ENCODE measurements at regions not wholly inside any gene's neighbourhood (a gene's known extent, or its start where the extent isn't known, plus 50 kb on each side); places are given as distances from the start of the nearest gene placed in this dataset.

DNA sequence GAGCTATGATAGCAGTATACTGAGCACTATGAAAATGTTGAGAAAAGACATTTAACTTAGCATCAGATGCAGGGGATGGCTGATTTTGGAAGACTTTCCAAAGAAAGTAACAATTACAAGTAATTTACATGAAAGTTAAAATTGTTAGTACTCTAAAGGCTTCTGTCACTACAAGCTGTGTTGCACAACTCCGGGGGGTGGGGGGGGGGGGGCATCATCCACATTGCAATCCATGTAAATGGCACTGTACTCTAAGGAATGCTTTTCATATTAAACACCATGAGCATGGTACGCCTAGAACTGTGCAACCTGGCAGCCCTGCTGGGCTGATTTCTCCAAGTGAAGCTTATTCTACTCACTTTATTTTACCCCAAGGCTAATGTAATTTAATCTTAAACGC is 363.4 kb downstream of the TMA16 start (continued):
- TF ChIP-seq ZNF138 (tag by site-specific recombination; IDR thresholded peaks at IDR 0.05; ENCODE audit: borderline replicate concordance) (no peak), ZNF121 (tag by site-specific recombination; IDR thresholded peaks at IDR 0.05) (no peak), ZFP37 (tag by site-specific recombination; IDR thresholded peaks at IDR 0.05) (no peak), ZNF621 (tag by site-specific recombination; IDR thresholded peaks at IDR 0.05) (no peak), OSR2 (tag by site-specific recombination; IDR thresholded peaks at IDR 0.05) (no peak), SCRT2 (tag by site-specific recombination; IDR thresholded peaks at IDR 0.05) (no peak), ZNF112 (tag by site-specific recombination; IDR thresholded peaks at IDR 0.05) (no peak)

DNA sequence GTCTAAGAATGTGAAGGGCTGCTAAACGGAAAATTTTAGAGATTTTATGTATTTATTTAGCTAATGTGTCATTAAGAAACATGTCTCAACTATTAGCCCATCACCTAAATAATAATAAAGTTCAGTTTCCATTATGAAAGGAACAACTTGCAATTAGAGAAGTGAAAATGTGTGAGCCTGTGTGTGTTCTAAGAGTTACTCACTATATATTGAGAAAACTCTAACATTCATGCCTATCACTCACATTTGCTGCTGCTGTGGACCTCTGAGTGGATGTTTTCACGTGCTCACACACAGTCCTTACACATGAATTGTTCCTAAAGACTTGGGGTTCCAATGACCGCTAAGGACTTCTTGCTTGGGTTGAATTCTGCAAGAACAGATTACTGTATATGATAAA is 364.0 kb downstream of the TMA16 start:
- H3K27ac ChIP-seq (ENCODE audit: extremely low read depth, low read depth, low read length), result no peak overlapping the region
- no peak overlapping the region for H3K4me3 ChIP-seq (ENCODE audit: low read depth, low read length)
- no peaks in the 10 kb centered on the region for H3K36me3 ChIP-seq (ENCODE audit: control insufficient read depth in 2 of 2, insufficient read depth in 1 of 2, low read length in 2 of 2)
- TF ChIP-seq ZNF433 (tag by site-specific recombination; IDR thresholded peaks at IDR 0.05; ENCODE audit: low read depth), result no peak
- no peak for TF ChIP-seq ZNF654 (tag by site-specific recombination; IDR thresholded peaks at IDR 0.05; ENCODE audit: low read depth)
- TF ChIP-seq, protein P1, sequence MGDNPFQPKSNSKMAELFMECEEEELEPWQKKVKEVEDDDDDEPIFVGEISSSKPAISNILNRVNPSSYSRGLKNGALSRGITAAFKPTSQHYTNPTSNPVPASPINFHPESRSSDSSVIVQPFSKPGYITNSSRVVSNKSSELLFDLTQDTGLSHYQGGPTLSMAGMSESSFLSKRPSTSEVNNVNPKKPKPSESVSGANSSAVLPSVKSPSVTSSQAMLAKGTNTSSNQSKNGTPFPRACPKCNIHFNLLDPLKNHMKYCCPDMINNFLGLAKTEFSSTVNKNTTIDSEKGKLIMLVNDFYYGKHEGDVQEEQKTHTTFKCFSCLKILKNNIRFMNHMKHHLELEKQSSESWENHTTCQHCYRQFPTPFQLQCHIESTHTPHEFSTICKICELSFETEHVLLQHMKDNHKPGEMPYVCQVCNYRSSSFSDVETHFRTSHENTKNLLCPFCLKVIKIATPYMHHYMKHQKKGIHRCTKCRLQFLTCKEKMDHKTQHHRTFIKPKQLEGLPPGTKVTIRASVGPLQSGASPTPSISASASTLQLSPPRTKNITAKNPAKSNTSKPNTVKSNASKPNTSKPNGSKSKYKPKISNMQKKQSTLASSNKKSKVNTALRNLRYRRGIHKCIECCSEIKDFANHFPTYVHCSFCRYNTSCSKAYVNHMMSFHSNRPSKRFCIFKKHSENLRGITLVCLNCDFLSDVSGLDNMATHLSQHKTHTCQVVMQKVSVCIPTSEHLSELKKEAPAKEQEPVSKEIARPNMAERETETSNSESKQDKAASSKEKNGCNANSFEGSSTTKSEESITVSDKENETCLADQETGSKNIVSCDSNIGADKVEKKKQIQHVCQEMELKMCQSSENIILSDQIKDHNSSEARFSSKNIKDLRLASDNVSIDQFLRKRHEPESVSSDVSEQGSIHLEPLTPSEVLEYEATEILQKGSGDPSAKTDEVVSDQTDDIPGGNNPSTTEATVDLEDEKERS (tag by site-specific recombination; IDR thresholded peaks at IDR 0.05), result no peak
- TF ChIP-seq ZNF248 (tag by site-specific recombination; IDR thresholded peaks at IDR 0.05), result no peak
- TF ChIP-seq, protein P2, sequence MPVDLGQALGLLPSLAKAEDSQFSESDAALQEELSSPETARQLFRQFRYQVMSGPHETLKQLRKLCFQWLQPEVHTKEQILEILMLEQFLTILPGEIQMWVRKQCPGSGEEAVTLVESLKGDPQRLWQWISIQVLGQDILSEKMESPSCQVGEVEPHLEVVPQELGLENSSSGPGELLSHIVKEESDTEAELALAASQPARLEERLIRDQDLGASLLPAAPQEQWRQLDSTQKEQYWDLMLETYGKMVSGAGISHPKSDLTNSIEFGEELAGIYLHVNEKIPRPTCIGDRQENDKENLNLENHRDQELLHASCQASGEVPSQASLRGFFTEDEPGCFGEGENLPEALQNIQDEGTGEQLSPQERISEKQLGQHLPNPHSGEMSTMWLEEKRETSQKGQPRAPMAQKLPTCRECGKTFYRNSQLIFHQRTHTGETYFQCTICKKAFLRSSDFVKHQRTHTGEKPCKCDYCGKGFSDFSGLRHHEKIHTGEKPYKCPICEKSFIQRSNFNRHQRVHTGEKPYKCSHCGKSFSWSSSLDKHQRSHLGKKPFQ (tag by site-specific recombination; IDR thresholded peaks at IDR 0.05), result no peak
- TF ChIP-seq IKZF3 (tag by site-specific recombination; IDR thresholded peaks at IDR 0.05), result no peak
- TF ChIP-seq, protein P3, sequence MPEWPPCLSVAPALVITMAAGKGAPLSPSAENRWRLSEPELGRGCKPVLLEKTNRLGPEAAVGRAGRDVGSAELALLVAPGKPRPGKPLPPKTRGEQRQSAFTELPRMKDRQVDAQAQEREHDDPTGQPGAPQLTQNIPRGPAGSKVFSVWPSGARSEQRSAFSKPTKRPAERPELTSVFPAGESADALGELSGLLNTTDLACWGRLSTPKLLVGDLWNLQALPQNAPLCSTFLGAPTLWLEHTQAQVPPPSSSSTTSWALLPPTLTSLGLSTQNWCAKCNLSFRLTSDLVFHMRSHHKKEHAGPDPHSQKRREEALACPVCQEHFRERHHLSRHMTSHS (tag by site-specific recombination; IDR thresholded peaks at IDR 0.05), result no peak
- no peak for TF ChIP-seq ZFP41 (tag by site-specific recombination; IDR thresholded peaks at IDR 0.05; ENCODE audit: borderline replicate concordance)
- TF ChIP-seq ZNF610 (tag by site-specific recombination; IDR thresholded peaks at IDR 0.05; ENCODE audit: borderline replicate concordance), result no peak
- no peak for TF ChIP-seq SCRT2 (tag by site-specific recombination; IDR thresholded peaks at IDR 0.05)
- no peak for TF ChIP-seq ZNF514 (tag by site-specific recombination; IDR thresholded peaks at IDR 0.05)
- TF ChIP-seq KLF10 (tag by site-specific recombination; IDR thresholded peaks at IDR 0.05), result no peak
- no peak for TF ChIP-seq ZNF239 (tag by site-specific recombination; IDR thresholded peaks at IDR 0.05)
- TF ChIP-seq, protein P4, sequence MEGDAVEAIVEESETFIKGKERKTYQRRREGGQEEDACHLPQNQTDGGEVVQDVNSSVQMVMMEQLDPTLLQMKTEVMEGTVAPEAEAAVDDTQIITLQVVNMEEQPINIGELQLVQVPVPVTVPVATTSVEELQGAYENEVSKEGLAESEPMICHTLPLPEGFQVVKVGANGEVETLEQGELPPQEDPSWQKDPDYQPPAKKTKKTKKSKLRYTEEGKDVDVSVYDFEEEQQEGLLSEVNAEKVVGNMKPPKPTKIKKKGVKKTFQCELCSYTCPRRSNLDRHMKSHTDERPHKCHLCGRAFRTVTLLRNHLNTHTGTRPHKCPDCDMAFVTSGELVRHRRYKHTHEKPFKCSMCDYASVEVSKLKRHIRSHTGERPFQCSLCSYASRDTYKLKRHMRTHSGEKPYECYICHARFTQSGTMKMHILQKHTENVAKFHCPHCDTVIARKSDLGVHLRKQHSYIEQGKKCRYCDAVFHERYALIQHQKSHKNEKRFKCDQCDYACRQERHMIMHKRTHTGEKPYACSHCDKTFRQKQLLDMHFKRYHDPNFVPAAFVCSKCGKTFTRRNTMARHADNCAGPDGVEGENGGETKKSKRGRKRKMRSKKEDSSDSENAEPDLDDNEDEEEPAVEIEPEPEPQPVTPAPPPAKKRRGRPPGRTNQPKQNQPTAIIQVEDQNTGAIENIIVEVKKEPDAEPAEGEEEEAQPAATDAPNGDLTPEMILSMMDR (tag by site-specific recombination; IDR thresholded peaks at IDR 0.05), result no peak
- TF ChIP-seq ZNF2 (tag by site-specific recombination; IDR thresholded peaks at IDR 0.05), result no peak
- TF ChIP-seq ZNF658 (tag by site-specific recombination; IDR thresholded peaks at IDR 0.05), result no peak
- TF ChIP-seq ZNF423 (tag by site-specific recombination; IDR thresholded peaks at IDR 0.05), result no peak
- no peak for TF ChIP-seq ZNF549 (tag by site-specific recombination; IDR thresholded peaks at IDR 0.05)
- TF ChIP-seq ZNF501 (tag by site-specific recombination; IDR thresholded peaks at IDR 0.05), result no peak
- no peaks in the 10 kb centered on the region for H3K4me1 ChIP-seq (ENCODE audit: control insufficient read depth, insufficient read depth, low read length)
- POLR2A ChIA-PET, result no interaction called here
- H3K9me3 ChIP-seq (ENCODE audit: control insufficient read depth, insufficient read depth, low read depth, low read length), result no peaks in the 10 kb centered on the region
- CTCF ChIA-PET, result no interaction called here
